ENCODE measurements at regions not wholly inside any gene's neighbourhood (a gene's known extent, or its start where the extent isn't known, plus 50 kb on each side); places are given as distances from the start of the nearest gene placed in this dataset.
"Not testable (repeated sequence)": the region's sequence is repeated elsewhere in the genome, so short reads cannot be mapped to it uniquely, and the experiment has no call there.

GRCh38 chr7:106447318-106447847 is 162.6 kb upstream of the NAMPT start:
- no peak overlapping the region for H3K27ac ChIP-seq
- no peaks in the 10 kb centered on the region for H3K36me3 ChIP-seq
- H3K4me3 ChIP-seq, result no peak overlapping the region
- no peak for ATAC-seq (ENCODE audit: insufficient number of reproducible peaks, low FRiP score, low read depth)
- no peak for TF ChIP-seq CTCF (IDR thresholded peaks at IDR 0.05)
- H3K4me1 ChIP-seq (ENCODE audit: control insufficient read depth in 1 of 2, low read depth in 2 of 2), result no peaks in the 10 kb centered on the region
- DNase-seq (ENCODE audit: low spot score), result no peak
- no peaks in the 10 kb centered on the region for H3K9me3 ChIP-seq
- H3K27me3 ChIP-seq (replicated peaks; ENCODE audit: insufficient read depth), result no peaks in the 10 kb centered on the region

- H3K27ac ChIP-seq; H3K9me3 ChIP-seq; ATAC-seq (ENCODE audit: insufficient number of reproducible peaks, low FRiP score, low read depth); H3K36me3 ChIP-seq; DNase-seq (ENCODE audit: low spot score); H3K4me3 ChIP-seq; H3K4me1 ChIP-seq (ENCODE audit: control insufficient read depth in 1 of 2, low read depth in 2 of 2); H3K27me3 ChIP-seq (replicated peaks; ENCODE audit: insufficient read depth): not testable (repeated sequence)
These were observed 160.6 kb upstream of the NAMPT start for GRCh38 chr7:106445366-106445765.

- Histone ChIP-seq H3K9me3 (no peaks in the 10 kb centered on the region), H3K27me3 (replicated peaks; ENCODE audit: insufficient read depth) (no peaks in the 10 kb centered on the region), H3K4me1 (ENCODE audit: control insufficient read depth in 1 of 2, low read depth in 2 of 2) (no peaks in the 10 kb centered on the region), H3K4me3 (no peak overlapping the region), H3K36me3 (no peaks in the 10 kb centered on the region), H3K27ac (no peak overlapping the region)
- DNase-seq (ENCODE audit: low spot score) (no peak), ATAC-seq (ENCODE audit: insufficient number of reproducible peaks, low FRiP score, low read depth) (no peak)
- TF ChIP-seq CTCF (IDR thresholded peaks at IDR 0.05), result no peak
These were observed 159.4 kb upstream of the NAMPT start for GRCh38 chr7:106444068-106444655.

GRCh38 chr7:106443156-106443555 is 158.4 kb upstream of the NAMPT start:
- Histone ChIP-seq H3K27ac (no peak overlapping the region), H3K4me1 (ENCODE audit: control insufficient read depth in 1 of 2, low read depth in 2 of 2) (no peaks in the 10 kb centered on the region), H3K4me3 (no peak overlapping the region), H3K27me3 (replicated peaks; ENCODE audit: insufficient read depth) (no peaks in the 10 kb centered on the region), H3K9me3 (no peaks in the 10 kb centered on the region), H3K36me3 (no peaks in the 10 kb centered on the region)
- ATAC-seq (ENCODE audit: insufficient number of reproducible peaks, low FRiP score, low read depth) (no peak), DNase-seq (ENCODE audit: low spot score) (no peak)
- no peak for TF ChIP-seq CTCF (IDR thresholded peaks at IDR 0.05)

GRCh38 chr7:106442476-106442875 is 157.7 kb upstream of the NAMPT start:
- H3K27me3 ChIP-seq (replicated peaks; ENCODE audit: insufficient read depth), result no peaks in the 10 kb centered on the region
- no peaks in the 10 kb centered on the region for H3K4me1 ChIP-seq (ENCODE audit: control insufficient read depth in 1 of 2, low read depth in 2 of 2)
- no peaks in the 10 kb centered on the region for H3K9me3 ChIP-seq
- no peak overlapping the region for H3K27ac ChIP-seq
- TF ChIP-seq CTCF (IDR thresholded peaks at IDR 0.05), result no peak
- H3K36me3 ChIP-seq, result no peaks in the 10 kb centered on the region
- no peak overlapping the region for H3K4me3 ChIP-seq
- DNase-seq (ENCODE audit: low spot score) (no peak), ATAC-seq (ENCODE audit: insufficient number of reproducible peaks, low FRiP score, low read depth) (no peak)

GRCh38 chr7:106441343-106441742 is 156.6 kb upstream of the NAMPT start:
- not testable (repeated sequence) for H3K27me3 ChIP-seq (replicated peaks; ENCODE audit: insufficient read depth); DNase-seq (ENCODE audit: low spot score); ATAC-seq (ENCODE audit: insufficient number of reproducible peaks, low FRiP score, low read depth); H3K27ac ChIP-seq; H3K4me3 ChIP-seq; H3K4me1 ChIP-seq (ENCODE audit: control insufficient read depth in 1 of 2, low read depth in 2 of 2); H3K36me3 ChIP-seq; H3K9me3 ChIP-seq

GRCh38 chr7:106436933-106437332 is 152.2 kb upstream of the NAMPT start:
- H3K4me3 ChIP-seq; H3K9me3 ChIP-seq; H3K27me3 ChIP-seq (replicated peaks; ENCODE audit: insufficient read depth); H3K27ac ChIP-seq; H3K4me1 ChIP-seq (ENCODE audit: control insufficient read depth in 1 of 2, low read depth in 2 of 2); DNase-seq (ENCODE audit: low spot score); H3K36me3 ChIP-seq; ATAC-seq (ENCODE audit: insufficient number of reproducible peaks, low FRiP score, low read depth): not testable (repeated sequence)

Measured in thoracic aorta (tissue), 2 donors.